Upper lobe of left lung (tissue), 4 donors: ENCODE measurements at regions not wholly inside any gene's neighbourhood (a gene's known extent, or its start where the extent isn't known, plus 50 kb on each side); places are given as distances from the start of the nearest gene placed in this dataset.

ENCODE experiments used
- EP300 ChIP-seq, 4 donors: sonication (generic); formaldehyde crosslinking; IDR thresholded peaks; one replicate each; pipeline ENCODE4 v1.5.1; 2017; ENCODE audit warnings: antibody characterized with exemption in 4 of 4, control low read depth in 2 of 4
- POLR2AphosphoS5 ChIP-seq, 2 donors: sonication (generic); formaldehyde crosslinking; IDR thresholded peaks; one replicate each; pipeline ENCODE4 v1.5.1; 2017; ENCODE audit warnings: antibody characterized with exemption in 2 of 2
- TF ChIP-seq, protein P1 (sequence below), 6 experiments: fragments of 450-650 bp in 4 of 6; fragments of 200-600 bp in 2 of 6; sonication (generic) in 2 of 6; IDR thresholded peaks; one replicate each; pipeline ENCODE4 v1.5.1; 2016 to 2019; ENCODE audit warnings: antibody characterized with exemption in 6 of 6

DNA sequence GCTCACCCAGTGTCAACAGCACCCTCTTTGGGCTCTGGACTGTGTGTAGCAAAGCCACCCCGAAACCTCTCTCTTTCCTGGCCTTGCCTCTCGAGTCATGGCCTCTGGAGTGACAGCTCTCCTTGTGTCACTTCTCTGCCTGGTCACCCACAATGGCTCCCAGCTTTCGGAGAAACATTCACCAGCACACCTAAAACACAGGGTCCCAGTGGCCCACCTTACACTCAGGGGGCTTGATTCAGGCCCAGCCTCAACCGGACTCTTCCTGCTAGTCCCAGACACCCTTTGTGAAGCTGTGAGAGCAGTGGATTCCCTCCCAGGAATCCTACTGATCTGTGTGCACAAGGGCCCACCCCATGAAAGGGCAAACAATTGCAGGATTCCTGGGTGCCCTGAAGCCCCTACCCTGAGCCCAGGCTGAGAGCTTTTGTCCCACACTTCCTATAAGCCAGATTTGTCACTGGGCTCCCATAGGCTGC lies 137.2 kb upstream of the HAAO start:
- TF ChIP-seq, protein P1, sequence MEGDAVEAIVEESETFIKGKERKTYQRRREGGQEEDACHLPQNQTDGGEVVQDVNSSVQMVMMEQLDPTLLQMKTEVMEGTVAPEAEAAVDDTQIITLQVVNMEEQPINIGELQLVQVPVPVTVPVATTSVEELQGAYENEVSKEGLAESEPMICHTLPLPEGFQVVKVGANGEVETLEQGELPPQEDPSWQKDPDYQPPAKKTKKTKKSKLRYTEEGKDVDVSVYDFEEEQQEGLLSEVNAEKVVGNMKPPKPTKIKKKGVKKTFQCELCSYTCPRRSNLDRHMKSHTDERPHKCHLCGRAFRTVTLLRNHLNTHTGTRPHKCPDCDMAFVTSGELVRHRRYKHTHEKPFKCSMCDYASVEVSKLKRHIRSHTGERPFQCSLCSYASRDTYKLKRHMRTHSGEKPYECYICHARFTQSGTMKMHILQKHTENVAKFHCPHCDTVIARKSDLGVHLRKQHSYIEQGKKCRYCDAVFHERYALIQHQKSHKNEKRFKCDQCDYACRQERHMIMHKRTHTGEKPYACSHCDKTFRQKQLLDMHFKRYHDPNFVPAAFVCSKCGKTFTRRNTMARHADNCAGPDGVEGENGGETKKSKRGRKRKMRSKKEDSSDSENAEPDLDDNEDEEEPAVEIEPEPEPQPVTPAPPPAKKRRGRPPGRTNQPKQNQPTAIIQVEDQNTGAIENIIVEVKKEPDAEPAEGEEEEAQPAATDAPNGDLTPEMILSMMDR (IDR thresholded peaks at IDR 0.05): no peak
- TF ChIP-seq EP300 (IDR thresholded peaks at IDR 0.05): no peak
- TF ChIP-seq POLR2AphosphoS5 (IDR thresholded peaks at IDR 0.05): no peak
